ENCODE measurements at regions not wholly inside any gene's neighbourhood (a gene's known extent, or its start where the extent isn't known, plus 50 kb on each side); places are given as distances from the start of the nearest gene placed in this dataset.

- TF ChIP-seq REST (IDR thresholded peaks at IDR 0.05; ENCODE audit: insufficient read depth in 1 of 2, low read depth in 2 of 2, low read length in 1 of 2) (no peak), CTCF (IDR thresholded peaks at IDR 0.05) (no peak), SIN3A (IDR thresholded peaks at IDR 0.05; ENCODE audit: borderline replicate concordance, insufficient read depth, low read depth, low read length) (no peak), POLR2AphosphoS5 (IDR thresholded peaks at IDR 0.05; ENCODE audit: low read depth, low read length) (no peak), TCF7L2 (IDR thresholded peaks at IDR 0.05; ENCODE audit: low read depth, low read length) (no peak)
Measured at GRCh38 chr16:63512910-63513309, 1476.7 kb upstream of the CDH8 start.
